ENCODE measurements at regions not wholly inside any gene's neighbourhood (a gene's known extent, or its start where the extent isn't known, plus 50 kb on each side); places are given as distances from the start of the nearest gene placed in this dataset.

- Histone ChIP-seq H3K27ac (no peak overlapping the region), H3K4me3 (no peak overlapping the region), H3K27me3 (peaks cover 5% of the 10 kb centered on the region), H3K9me3 (ENCODE audit: low read depth) (no peaks in the 10 kb centered on the region), H3K36me3 (no peaks in the 10 kb centered on the region), H3K4me1 (ENCODE audit: low read depth) (no peaks in the 10 kb centered on the region)
- TF ChIP-seq CTCF (IDR thresholded peaks at IDR 0.05; ENCODE audit: low read depth, low read length) = no peak
- peak in 1 of 2 donors; percentile 53 for DNase-seq (ENCODE audit: low read depth in 1 of 2, low spot score in 1 of 2)
Observed at GRCh38 chr20:22404419-22405170, 179.8 kb downstream of the FOXA2 start.

GRCh38 chr20:22403632-22404361, 180.6 kb downstream of the FOXA2 start:
- no peaks in the 10 kb centered on the region for H3K36me3 ChIP-seq
- no peaks in the 10 kb centered on the region for H3K4me1 ChIP-seq (ENCODE audit: low read depth)
- no peak overlapping the region for H3K27ac ChIP-seq
- TF ChIP-seq CTCF (IDR thresholded peaks at IDR 0.05; ENCODE audit: low read depth, low read length) = no peak
- H3K9me3 ChIP-seq (ENCODE audit: low read depth) = no peaks in the 10 kb centered on the region
- no peak overlapping the region for H3K4me3 ChIP-seq
- H3K27me3 ChIP-seq = peaks cover 5% of the 10 kb centered on the region
- peak; percentile 7 to 41 for DNase-seq (ENCODE audit: low read depth in 1 of 2, low spot score in 1 of 2)

- DNase-seq (ENCODE audit: low read depth in 1 of 2, low spot score in 1 of 2) = no peak
- H3K4me1 ChIP-seq (ENCODE audit: low read depth) = no peaks in the 10 kb centered on the region
- peaks cover 9% of the 10 kb centered on the region for H3K27me3 ChIP-seq
- H3K27ac ChIP-seq = no peak overlapping the region
- no peak for TF ChIP-seq CTCF (IDR thresholded peaks at IDR 0.05; ENCODE audit: low read depth, low read length)
- no peak overlapping the region for H3K4me3 ChIP-seq
- H3K36me3 ChIP-seq = no peaks in the 10 kb centered on the region
- no peaks in the 10 kb centered on the region for H3K9me3 ChIP-seq (ENCODE audit: low read depth)
Observed at GRCh38 chr20:22403022-22403631, 181.2 kb downstream of the FOXA2 start.

GRCh38 chr20:22402550-22402949, 181.8 kb downstream of the FOXA2 start:
- TF ChIP-seq CTCF (IDR thresholded peaks at IDR 0.05; ENCODE audit: low read depth, low read length) = no peak
- Histone ChIP-seq H3K9me3 (ENCODE audit: low read depth) (no peaks in the 10 kb centered on the region), H3K4me3 (no peak overlapping the region), H3K36me3 (no peaks in the 10 kb centered on the region), H3K4me1 (ENCODE audit: low read depth) (no peaks in the 10 kb centered on the region), H3K27ac (no peak overlapping the region), H3K27me3 (peaks cover 15% of the 10 kb centered on the region)
- DNase-seq (ENCODE audit: low read depth in 1 of 2, low spot score in 1 of 2) = no peak

- Histone ChIP-seq H3K27me3 (peaks cover 17% of the 10 kb centered on the region), H3K4me1 (ENCODE audit: low read depth) (no peaks in the 10 kb centered on the region)
- DNase-seq (ENCODE audit: low read depth in 1 of 2, low spot score in 1 of 2) = no peak
Observed at GRCh38 chr20:22400440-22400839, 183.9 kb downstream of the FOXA2 start.

More at GRCh38 chr20:22400440-22400839, 183.9 kb downstream of the FOXA2 start:
- no peaks in the 10 kb centered on the region for H3K36me3 ChIP-seq
- no peak for TF ChIP-seq CTCF (IDR thresholded peaks at IDR 0.05; ENCODE audit: low read depth, low read length)
- H3K27ac ChIP-seq = no peak overlapping the region
- no peak overlapping the region for H3K4me3 ChIP-seq
- no peaks in the 10 kb centered on the region for H3K9me3 ChIP-seq (ENCODE audit: low read depth)
